GM12873 (cell line): ENCODE measurements at regions not wholly inside any gene's neighbourhood (a gene's known extent, or its start where the extent isn't known, plus 50 kb on each side); places are given as distances from the start of the nearest gene placed in this dataset.

Experiments
- TF ChIP-seq, protein P1 (sequence below): IDR thresholded peaks from 2 replicates; pipeline ENCODE4 v1.5.1; 2012; ENCODE audit warnings: low read depth, mild to moderate bottlenecking, moderate library complexity, low read length, control low read depth; ENCODE audit not compliant: insufficient read depth; ENCODE audit errors: missing control alignments

DNA sequence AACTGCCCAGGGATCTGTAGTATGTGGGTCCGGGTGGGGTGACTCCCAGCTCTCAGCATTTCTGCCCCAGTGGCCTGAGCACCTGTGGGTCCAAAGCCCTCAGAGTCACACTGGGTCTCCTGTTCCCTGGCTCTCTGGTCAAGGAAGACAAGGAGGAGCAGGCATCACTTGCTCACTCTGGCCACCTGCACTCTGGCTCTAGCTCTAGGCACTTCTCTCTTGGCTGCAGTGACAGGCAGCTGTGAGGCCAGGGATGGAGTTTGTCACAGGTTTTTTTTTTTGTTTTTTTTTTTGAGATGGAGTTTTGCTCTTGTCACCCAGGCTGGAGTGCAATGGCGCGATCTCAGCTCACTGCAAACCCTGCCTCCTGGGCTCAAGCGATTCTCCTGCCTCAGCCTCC is 84.6 kb downstream of the HS1BP3 start:
- TF ChIP-seq, protein P1, sequence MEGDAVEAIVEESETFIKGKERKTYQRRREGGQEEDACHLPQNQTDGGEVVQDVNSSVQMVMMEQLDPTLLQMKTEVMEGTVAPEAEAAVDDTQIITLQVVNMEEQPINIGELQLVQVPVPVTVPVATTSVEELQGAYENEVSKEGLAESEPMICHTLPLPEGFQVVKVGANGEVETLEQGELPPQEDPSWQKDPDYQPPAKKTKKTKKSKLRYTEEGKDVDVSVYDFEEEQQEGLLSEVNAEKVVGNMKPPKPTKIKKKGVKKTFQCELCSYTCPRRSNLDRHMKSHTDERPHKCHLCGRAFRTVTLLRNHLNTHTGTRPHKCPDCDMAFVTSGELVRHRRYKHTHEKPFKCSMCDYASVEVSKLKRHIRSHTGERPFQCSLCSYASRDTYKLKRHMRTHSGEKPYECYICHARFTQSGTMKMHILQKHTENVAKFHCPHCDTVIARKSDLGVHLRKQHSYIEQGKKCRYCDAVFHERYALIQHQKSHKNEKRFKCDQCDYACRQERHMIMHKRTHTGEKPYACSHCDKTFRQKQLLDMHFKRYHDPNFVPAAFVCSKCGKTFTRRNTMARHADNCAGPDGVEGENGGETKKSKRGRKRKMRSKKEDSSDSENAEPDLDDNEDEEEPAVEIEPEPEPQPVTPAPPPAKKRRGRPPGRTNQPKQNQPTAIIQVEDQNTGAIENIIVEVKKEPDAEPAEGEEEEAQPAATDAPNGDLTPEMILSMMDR, result no peak

DNA sequence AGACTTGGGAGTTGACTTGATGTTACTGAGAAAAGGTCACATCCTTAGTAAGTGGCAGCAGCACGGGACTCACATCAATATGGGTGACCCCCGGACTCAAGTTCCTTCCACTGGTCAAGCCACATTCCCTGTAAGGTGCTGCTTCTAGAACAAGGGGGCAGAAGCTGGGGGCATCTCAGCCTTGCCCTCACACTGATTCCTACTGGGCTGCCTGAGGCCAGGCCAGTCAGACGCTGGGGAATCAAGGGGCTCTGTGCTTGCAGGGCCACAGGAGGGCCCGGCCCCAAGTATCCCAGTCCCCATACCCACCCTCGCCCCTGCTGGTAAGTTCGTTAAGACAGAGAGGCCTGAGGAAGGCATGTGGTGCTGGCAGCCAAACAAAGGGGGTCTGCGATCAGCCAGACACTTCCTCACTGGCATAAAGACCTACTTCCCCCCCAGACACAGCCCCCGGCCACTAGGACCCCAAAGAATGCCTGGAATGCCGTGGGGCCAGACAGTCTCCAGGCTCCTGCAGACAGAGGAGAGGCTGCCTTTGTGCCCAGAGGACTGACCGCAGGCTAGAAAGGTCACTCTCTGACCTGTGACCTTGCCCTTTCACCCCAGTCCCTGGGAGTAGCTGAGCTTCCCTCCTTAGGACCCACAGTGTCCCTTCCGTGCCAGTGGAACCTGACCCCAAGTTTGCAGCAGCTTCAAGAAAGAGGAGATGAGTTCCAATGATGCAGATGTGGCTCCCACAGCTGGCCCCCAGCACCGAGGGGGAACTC is 83.6 kb downstream of the HS1BP3 start:
- TF ChIP-seq, protein P1, result no peak
